ENCODE measurements at regions not wholly inside any gene's neighbourhood (a gene's known extent, or its start where the extent isn't known, plus 50 kb on each side); places are given as distances from the start of the nearest gene placed in this dataset.

DNA sequence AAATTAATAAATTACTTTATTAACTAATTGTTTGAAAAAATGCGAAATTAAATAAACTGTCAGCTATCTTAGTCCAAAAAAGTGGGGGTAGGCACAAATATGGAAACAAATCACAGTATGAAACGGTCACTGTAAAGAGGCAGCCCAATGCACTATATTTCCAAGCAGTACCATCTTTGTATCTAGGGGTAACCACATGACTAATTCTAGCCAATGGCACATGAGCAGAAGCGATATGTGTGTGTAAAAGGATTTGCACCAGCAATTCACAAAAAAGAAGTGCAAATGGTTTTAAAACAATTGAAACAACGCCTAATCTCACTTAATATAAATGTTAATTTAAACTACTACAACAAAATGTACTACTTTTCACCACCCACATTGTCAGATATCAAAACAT is 129.5 kb upstream of the PRNP start:
- TF ChIP-seq, protein P1, sequence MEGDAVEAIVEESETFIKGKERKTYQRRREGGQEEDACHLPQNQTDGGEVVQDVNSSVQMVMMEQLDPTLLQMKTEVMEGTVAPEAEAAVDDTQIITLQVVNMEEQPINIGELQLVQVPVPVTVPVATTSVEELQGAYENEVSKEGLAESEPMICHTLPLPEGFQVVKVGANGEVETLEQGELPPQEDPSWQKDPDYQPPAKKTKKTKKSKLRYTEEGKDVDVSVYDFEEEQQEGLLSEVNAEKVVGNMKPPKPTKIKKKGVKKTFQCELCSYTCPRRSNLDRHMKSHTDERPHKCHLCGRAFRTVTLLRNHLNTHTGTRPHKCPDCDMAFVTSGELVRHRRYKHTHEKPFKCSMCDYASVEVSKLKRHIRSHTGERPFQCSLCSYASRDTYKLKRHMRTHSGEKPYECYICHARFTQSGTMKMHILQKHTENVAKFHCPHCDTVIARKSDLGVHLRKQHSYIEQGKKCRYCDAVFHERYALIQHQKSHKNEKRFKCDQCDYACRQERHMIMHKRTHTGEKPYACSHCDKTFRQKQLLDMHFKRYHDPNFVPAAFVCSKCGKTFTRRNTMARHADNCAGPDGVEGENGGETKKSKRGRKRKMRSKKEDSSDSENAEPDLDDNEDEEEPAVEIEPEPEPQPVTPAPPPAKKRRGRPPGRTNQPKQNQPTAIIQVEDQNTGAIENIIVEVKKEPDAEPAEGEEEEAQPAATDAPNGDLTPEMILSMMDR (IDR thresholded peaks at IDR 0.05; ENCODE audit: insufficient read depth, low read length, poor library complexity, severe bottlenecking) = no peak
- DNase-seq (ENCODE audit: low read depth) = no peak
- no peaks in the 10 kb centered on the region for H3K27me3 ChIP-seq (ENCODE audit: control insufficient read depth, insufficient read depth, low read length)
- H3K4me3 ChIP-seq (ENCODE audit: low read depth, low read length) = no peak overlapping the region
- H3K36me3 ChIP-seq (ENCODE audit: control insufficient read depth, insufficient read depth, low read length) = no peaks in the 10 kb centered on the region

- peak; percentile 31 for DNase-seq (ENCODE audit: low read depth)
- H3K36me3 ChIP-seq (ENCODE audit: control insufficient read depth, insufficient read depth, low read length) = no peaks in the 10 kb centered on the region
These were observed 130.9 kb upstream of the PRNP start for GRCh38 chr20:4555188-4555890.

GRCh38 chr20:4554346-4554745 is 131.9 kb upstream of the PRNP start:
- Histone ChIP-seq H3K4me3 (ENCODE audit: low read depth, low read length) (no peak overlapping the region), H3K36me3 (ENCODE audit: control insufficient read depth, insufficient read depth, low read length) (no peaks in the 10 kb centered on the region), H3K27me3 (ENCODE audit: control insufficient read depth, insufficient read depth, low read length) (no peaks in the 10 kb centered on the region)
- no peak for DNase-seq (ENCODE audit: low read depth)
- TF ChIP-seq, protein P1 (IDR thresholded peaks at IDR 0.05; ENCODE audit: insufficient read depth, low read length, poor library complexity, severe bottlenecking) = no peak

More at GRCh38 chr20:4555188-4555890, 130.9 kb upstream of the PRNP start:
- Histone ChIP-seq H3K4me3 (ENCODE audit: low read depth, low read length) (no peak overlapping the region), H3K27me3 (ENCODE audit: control insufficient read depth, insufficient read depth, low read length) (no peaks in the 10 kb centered on the region)
- TF ChIP-seq, protein P1 (IDR thresholded peaks at IDR 0.05; ENCODE audit: insufficient read depth, low read length, poor library complexity, severe bottlenecking) = no peak

DNA sequence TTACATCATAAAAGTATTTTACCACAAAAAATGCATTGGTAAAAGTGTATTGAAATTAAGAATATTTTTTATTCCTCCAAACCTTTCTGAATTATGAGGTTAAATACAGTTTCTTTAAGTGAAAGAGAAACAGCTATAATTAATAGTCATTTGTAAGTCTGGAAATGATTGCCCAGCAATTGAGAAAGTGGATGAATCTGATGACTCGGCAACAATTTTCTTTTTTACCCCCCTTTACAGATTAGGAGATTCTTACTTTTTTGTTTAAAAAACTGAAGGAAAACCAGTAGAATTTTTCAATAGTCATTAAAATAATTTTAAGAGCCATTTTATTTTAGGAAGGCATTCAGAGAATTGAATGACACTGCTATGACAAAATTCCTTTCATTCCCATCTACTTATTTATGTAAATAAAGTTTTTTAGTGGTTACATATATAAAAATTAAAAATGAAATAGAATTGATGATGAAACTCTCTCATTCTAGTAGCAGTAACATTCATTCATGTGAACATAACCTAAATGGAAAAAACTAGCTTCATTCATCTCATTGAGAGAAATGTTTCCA is 134.1 kb upstream of the PRNP start:
- Histone ChIP-seq H3K36me3 (ENCODE audit: control insufficient read depth, insufficient read depth, low read length) (no peaks in the 10 kb centered on the region), H3K4me3 (ENCODE audit: low read depth, low read length) (no peak overlapping the region), H3K27me3 (ENCODE audit: control insufficient read depth, insufficient read depth, low read length) (no peaks in the 10 kb centered on the region)
- no peak for DNase-seq (ENCODE audit: low read depth)
- TF ChIP-seq, protein P1 (IDR thresholded peaks at IDR 0.05; ENCODE audit: insufficient read depth, low read length, poor library complexity, severe bottlenecking) = no peak

GRCh38 chr20:4550740-4551139 is 135.5 kb upstream of the PRNP start:
- TF ChIP-seq, protein P1 (IDR thresholded peaks at IDR 0.05; ENCODE audit: insufficient read depth, low read length, poor library complexity, severe bottlenecking) = no peak
- peak; percentile 14 for DNase-seq (ENCODE audit: low read depth)

More at GRCh38 chr20:4550740-4551139, 135.5 kb upstream of the PRNP start:
- Histone ChIP-seq H3K4me3 (ENCODE audit: low read depth, low read length) (no peak overlapping the region), H3K27me3 (ENCODE audit: control insufficient read depth, insufficient read depth, low read length) (no peaks in the 10 kb centered on the region), H3K36me3 (ENCODE audit: control insufficient read depth, insufficient read depth, low read length) (no peaks in the 10 kb centered on the region)
